IMR-90 (cell line): ENCODE measurements at regions not wholly inside any gene's neighbourhood (a gene's known extent, or its start where the extent isn't known, plus 50 kb on each side); places are given as distances from the start of the nearest gene placed in this dataset.

ENCODE experiments used
- ATAC-seq: fragments of 200-7000 bp; cut with Tn5 transposase; 2 replicates; pipeline ENCODE4 v1.9.1; 2020; ENCODE audit warnings: low read depth, mild to moderate bottlenecking, moderate library complexity
- BruUV-seq: library from RNA; stranded (reverse); fragments of 400-500 nt; replicated peaks from 2 replicates; lab custom pipeline; 2021; lab: Mats Ljungman, UMichigan
- CTCF ChIA-PET: fragments of 300-600 bp; formaldehyde crosslinking; extraction: SDS; loops from one replicate; lab custom pipeline; 2021; ENCODE audit warnings: antibody characterized with exemption; lab: Yijun Ruan, JAX
- POLR2A ChIA-PET: fragments of 300-600 bp; sonication (Branson Sonifier 250); formaldehyde crosslinking; loops from one replicate; lab custom pipeline; 2022; ENCODE audit warnings: antibody characterized with exemption; ENCODE audit not compliant: unreplicated experiment; lab: Charles Lee
- DNase-seq: peaks from one replicate; pipeline ENCODE4 v3.0.0; 2013
- H2AFZ ChIP-seq: replicated peaks from 2 replicates; pipeline ENCODE3; 2013; ENCODE audit warnings: low read length, mild to moderate bottlenecking; ENCODE audit not compliant: poor library complexity
- H2AK5ac ChIP-seq: 2 replicates; pipeline ENCODE4 v1.6.1; 2013; ENCODE audit warnings: low read depth, low read length, inconsistent platforms
- H2AK9ac ChIP-seq: replicated peaks from 2 replicates; pipeline ENCODE3; 2013; ENCODE audit warnings: mild to moderate bottlenecking, low read depth, low read length, moderate library complexity; ENCODE audit not compliant: poor library complexity
- H2BK120ac ChIP-seq: 2 replicates; pipeline ENCODE4 v1.6.1; 2013; ENCODE audit warnings: low read depth, low read length, inconsistent platforms
- H2BK15ac ChIP-seq: 3 replicates; pipeline ENCODE4 v1.6.1; 2013; ENCODE audit warnings: low read depth, low read length, inconsistent platforms
- H2BK20ac ChIP-seq: 2 replicates; pipeline ENCODE4 v1.6.1; 2013; ENCODE audit warnings: low read depth, mild to moderate bottlenecking, inconsistent platforms, low read length, moderate library complexity
- H2BK5ac ChIP-seq: 2 replicates; pipeline ENCODE4 v1.6.1; 2013; ENCODE audit warnings: mild to moderate bottlenecking, low read depth, low read length, inconsistent platforms; ENCODE audit not compliant: poor library complexity, severe bottlenecking
- H3K14ac ChIP-seq: replicated peaks from 2 replicates; pipeline ENCODE4 v1.6.1; 2013; ENCODE audit warnings: low read depth, low read length, inconsistent platforms
- H3K18ac ChIP-seq: 2 replicates; pipeline ENCODE4 v1.6.1; 2013; ENCODE audit warnings: low read depth, low read length, control low read depth
- H3K23ac ChIP-seq: 2 replicates; pipeline ENCODE4 v1.6.1; 2013; ENCODE audit warnings: low read depth, low read length, inconsistent platforms
- H3K27ac ChIP-seq: 2 replicates; pipeline ENCODE4 v1.5.1; 2013; ENCODE audit warnings: mild to moderate bottlenecking, control low read depth, low read length; ENCODE audit not compliant: insufficient read depth
- H3K27me3 ChIP-seq: 2 replicates; pipeline ENCODE4 v1.6.1; 2013; ENCODE audit warnings: low read length; ENCODE audit not compliant: control insufficient read depth, insufficient read depth
- H3K36me3 ChIP-seq: 2 replicates; pipeline ENCODE4 v1.6.1; 2013; ENCODE audit warnings: low read length, mixed read lengths; ENCODE audit not compliant: control insufficient read depth, insufficient read depth
- H3K4ac ChIP-seq: 2 replicates; pipeline ENCODE4 v1.6.1; 2013; ENCODE audit warnings: low read depth, low read length, inconsistent platforms
- H3K4me1 ChIP-seq: 2 replicates; pipeline ENCODE4 v1.6.1; 2013; ENCODE audit warnings: low read length, mixed read lengths; ENCODE audit not compliant: control insufficient read depth, insufficient read depth
- H3K4me2 ChIP-seq: 2 replicates; pipeline ENCODE4 v1.6.1; 2013; ENCODE audit warnings: low read depth, mild to moderate bottlenecking, control low read depth, low read length, moderate library complexity
- H3K4me3 ChIP-seq: 2 replicates; pipeline ENCODE4 v1.5.1; 2013; ENCODE audit warnings: low read depth, mild to moderate bottlenecking, control low read depth, low read length, moderate library complexity; ENCODE audit not compliant: insufficient read depth
- H3K56ac ChIP-seq: 2 replicates; pipeline ENCODE4 v1.6.1; 2013; ENCODE audit warnings: low read length, inconsistent platforms; ENCODE audit not compliant: insufficient read depth; ENCODE audit errors: extremely low read depth
- H3K79me1 ChIP-seq, 2 experiments: 2 replicates each; pipeline ENCODE4 v1.6.1; 2013; ENCODE audit warnings: low read length in 2 of 2, inconsistent platforms in 1 of 2, low read depth in 1 of 2
- H3K9ac ChIP-seq: 2 replicates; pipeline ENCODE4 v1.6.1; 2013; ENCODE audit warnings: low read depth, low read length, control low read depth
- H3K9me1 ChIP-seq: 2 replicates; pipeline ENCODE4 v1.6.1; 2013; ENCODE audit warnings: low read length, inconsistent platforms; ENCODE audit not compliant: insufficient read depth
- H3K9me3 ChIP-seq: 2 replicates; pipeline ENCODE4 v1.6.1; 2013; ENCODE audit warnings: low read length; ENCODE audit not compliant: control insufficient read depth, insufficient read depth
- H4K20me1 ChIP-seq: 2 replicates; pipeline ENCODE4 v1.6.1; 2013; ENCODE audit warnings: low read length, inconsistent platforms; ENCODE audit not compliant: insufficient read depth
- H4K5ac ChIP-seq: 2 replicates; pipeline ENCODE4 v1.6.1; 2013; ENCODE audit warnings: mild to moderate bottlenecking, low read depth, low read length, control low read depth
- H4K8ac ChIP-seq, 2 experiments: 2 replicates each; pipeline ENCODE4 v1.6.1; 2013; ENCODE audit warnings: low read depth in 2 of 2, low read length in 2 of 2, control low read depth in 1 of 2, inconsistent platforms in 1 of 2
- H4K91ac ChIP-seq: 2 replicates; pipeline ENCODE4 v1.6.1; 2013; ENCODE audit warnings: low read depth, low read length, inconsistent platforms; ENCODE audit not compliant: insufficient read depth
- MXI1 ChIP-seq: IDR thresholded peaks from 2 replicates; pipeline ENCODE4 v1.6.1; 2012; ENCODE audit warnings: low read depth, mild to moderate bottlenecking, low read length, moderate library complexity, borderline replicate concordance
- RAD21 ChIP-seq: IDR thresholded peaks from 2 replicates; pipeline ENCODE4 v1.6.1; 2012; ENCODE audit warnings: low read length, improper control_type of control experiment
- RCOR1 ChIP-seq: IDR thresholded peaks from 2 replicates; pipeline ENCODE4 v1.6.1; 2012; ENCODE audit warnings: mild to moderate bottlenecking, low read length, improper control_type of control experiment; ENCODE audit not compliant: insufficient replicate concordance
- WGBS, 2 experiments: methylation state at CpG; one replicate each; pipeline versions ENCODE4 v1.1.5 to v1.1.7; 2013; ENCODE audit warnings: missing lambda C conversion rate in 2 of 2; ENCODE audit not compliant: insufficient read length in 1 of 2; ENCODE audit errors: extremely low coverage in 2 of 2; 5-methylcytosine and 5-hydroxymethylcytosine counted together
- dilution Hi-C: fragments of 300-500 bp; cut with HindIII; formaldehyde crosslinking; loops from one replicate; pipeline ENCODE4 v1.14.3; 2018; ENCODE audit warnings: low sequenced_read_pairs; ENCODE audit not compliant: unreplicated experiment
- in situ Hi-C: fragments of 300-500 bp; cut with MboI; formaldehyde crosslinking; loops from 3 replicates; pipeline ENCODE4 v1.14.3; 2019; ENCODE audit warnings: low sequenced_read_pairs, inconsistent platforms, mixed read lengths
- intact Hi-C: fragments of 100-400 bp; cut with micrococcal nuclease; formaldehyde crosslinking; loops from 2 replicates; pipeline ENCODE4 v1.10.0; 2022

DNA sequence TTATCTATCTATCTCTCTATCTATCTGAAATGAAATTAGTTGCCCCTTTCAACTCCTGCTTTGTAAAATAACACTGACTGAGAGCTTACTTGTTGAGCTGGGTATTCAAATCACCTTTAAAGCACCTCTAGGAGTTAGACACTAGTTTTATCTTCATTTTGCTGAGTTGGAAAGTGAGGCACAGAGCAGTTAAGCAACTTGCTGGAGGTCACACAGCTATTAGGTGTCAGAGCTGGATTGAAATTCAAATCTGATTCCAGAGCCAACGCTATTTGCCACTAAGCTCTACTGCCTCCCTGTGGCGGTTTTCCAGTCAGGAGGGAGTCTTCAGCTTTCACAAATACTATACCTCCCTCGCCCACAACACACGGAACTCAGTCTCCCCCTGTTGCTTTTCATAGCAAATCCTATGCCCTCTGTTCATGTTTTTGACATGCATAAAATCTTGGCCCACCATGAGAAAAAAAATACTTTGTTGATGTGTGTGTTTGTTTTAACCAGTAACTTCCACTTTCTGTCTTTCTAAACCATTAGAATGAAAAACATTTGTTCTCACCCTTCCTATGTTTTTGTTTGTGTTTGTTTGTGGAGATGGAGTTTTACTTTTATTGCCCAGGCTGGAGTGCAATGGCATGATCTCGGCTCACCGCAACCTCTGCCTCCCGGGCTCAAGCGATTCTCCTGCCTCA, 74.8 kb upstream of the SMURF2 start (continued):
- no peak for TF ChIP-seq MXI1

GRCh38 chr17:64732336-64733006, 70.4 kb upstream of the SMURF2 start:
- H3K9ac ChIP-seq, result no peak overlapping the region
- H4K5ac ChIP-seq, result peak overlapping the region; percentile 40
- H4K8ac ChIP-seq, result peak overlapping the region; percentile 76 to 78
- H2AK9ac ChIP-seq, result no peak overlapping the region
- peak overlapping the region; percentile 20 for H3K4me2 ChIP-seq
- peak overlapping the region; percentile 96 for H4K91ac ChIP-seq
- H3K4me3 ChIP-seq, result no peak overlapping the region
- ATAC-seq, result peak; percentile 53
- no peaks in the 10 kb centered on the region for H3K9me3 ChIP-seq
- BruUV-seq, result no TSS peak
- H2BK20ac ChIP-seq, result peak overlapping the region; percentile 89
- peak overlapping the region; percentile 68 for H3K56ac ChIP-seq
- peaks cover 3 to 82% of the 10 kb centered on the region in 2 experiments; a peak in 2 of 4 replicates for H3K79me1 ChIP-seq
- POLR2A ChIA-PET, result interaction anchor here (0.6 kb wide), 1 partner anchor 13 kb away, joined by 3 read pairs; no protein-coding TSS in a partner anchor
- peaks cover 27% of the 10 kb centered on the region for H3K4me1 ChIP-seq
- intact Hi-C loops, result no loop called here
- DNase-seq, result peak; percentile 81
- H3K27ac ChIP-seq, result peak overlapping the region; percentile 73
- peak overlapping the region; percentile 98 for H2AK5ac ChIP-seq
- CTCF ChIA-PET, result interaction anchor here (0.7 kb wide), 1 partner anchor 7 kb away, joined by 3 read pairs; no protein-coding TSS in a partner anchor
- WGBS, 2 experiments, result 0% methylated on average over 2 of the region's 12 CpGs; no CpG with 5 or more reads in 1 of the 2 experiments
- peak overlapping the region; percentile 99 for H2BK15ac ChIP-seq
- TF ChIP-seq RCOR1, result no peak
- 0 out of 2 replicates have a peak, but pooled peaks have one; percentile 6 for TF ChIP-seq RAD21
- TF ChIP-seq MXI1, result peak; percentile 27; the same call in 1 of the 2 replicates
- peak overlapping the region; percentile 95 for H3K14ac ChIP-seq
- in situ Hi-C loops, result loop anchor here (5.0 kb wide), 1 partner anchor 70 kb away; the partner anchor contains the start of gene SMURF2
- no peaks in the 10 kb centered on the region for H3K27me3 ChIP-seq
- H4K20me1 ChIP-seq, result no peaks in the 10 kb centered on the region
- H2BK120ac ChIP-seq, result peak overlapping the region; percentile 98
- H3K9me1 ChIP-seq, result peaks cover 26% of the 10 kb centered on the region
- peak overlapping the region; percentile 97 for H3K4ac ChIP-seq
- H2AFZ ChIP-seq, result peak overlapping the region; percentile 24
- peak overlapping the region; percentile 70 for H3K18ac ChIP-seq
- H2BK5ac ChIP-seq, result peak overlapping the region; percentile 83
- peak overlapping the region; percentile 97 for H3K23ac ChIP-seq
- dilution Hi-C loops, result no loop called here
- H3K36me3 ChIP-seq, result no peaks in the 10 kb centered on the region
